ENCODE measurements at regions not wholly inside any gene's neighbourhood (a gene's known extent, or its start where the extent isn't known, plus 50 kb on each side); places are given as distances from the start of the nearest gene placed in this dataset.

GRCh38 chr16:74117798-74118197, 178.8 kb upstream of the PSMD7 start:
- DNase-seq (ENCODE audit: low spot score) = no peak
- Histone ChIP-seq H3K9me3 (ENCODE audit: low read depth) (no peaks in the 10 kb centered on the region), H3K36me3 (replicated peaks; ENCODE audit: insufficient read depth, low read depth) (no peaks in the 10 kb centered on the region), H3K79me2 (no peaks in the 10 kb centered on the region), H3K27ac (no peak overlapping the region), H3K27me3 (no peaks in the 10 kb centered on the region), H3K4me3 (no peak overlapping the region), H4K20me1 (ENCODE audit: insufficient read depth, poor library complexity, severe bottlenecking) (no peaks in the 10 kb centered on the region), H2AFZ (no peak overlapping the region), H3K9me2 (replicated peaks; ENCODE audit: insufficient read depth) (no peaks in the 10 kb centered on the region), H3K4me2 (no peak overlapping the region), H3K4me1 (ENCODE audit: insufficient read depth) (no peaks in the 10 kb centered on the region)
- TF ChIP-seq EZH2phosphoT487 (IDR thresholded peaks at IDR 0.05; ENCODE audit: low read depth, severe bottlenecking, unreplicated experiment) = no peak
- TF ChIP-seq CTCF (IDR thresholded peaks at IDR 0.05; ENCODE audit: poor library complexity) = no peak
- no peak for TF ChIP-seq EZH2 (IDR thresholded peaks at IDR 0.05; ENCODE audit: borderline replicate concordance)
- WGBS (ENCODE audit: low lambda C conversion rate, missing lambda C conversion rate) = 85% methylated on average over 4 of the region's 4 CpGs

GRCh38 chr16:74113545-74113944, 183.1 kb upstream of the PSMD7 start:
- no peak overlapping the region for H3K4me3 ChIP-seq
- H4K20me1 ChIP-seq (ENCODE audit: insufficient read depth, poor library complexity, severe bottlenecking) = no peaks in the 10 kb centered on the region
- H3K9me3 ChIP-seq (ENCODE audit: low read depth) = no peaks in the 10 kb centered on the region
- H3K4me1 ChIP-seq (ENCODE audit: insufficient read depth) = no peaks in the 10 kb centered on the region
- H3K36me3 ChIP-seq (replicated peaks; ENCODE audit: insufficient read depth, low read depth) = no peaks in the 10 kb centered on the region
- no peak overlapping the region for H2AFZ ChIP-seq
- H3K27ac ChIP-seq = no peak overlapping the region
- H3K4me2 ChIP-seq = no peak overlapping the region
- no peak for DNase-seq (ENCODE audit: low spot score)
- no peaks in the 10 kb centered on the region for H3K79me2 ChIP-seq
- H3K27me3 ChIP-seq = no peaks in the 10 kb centered on the region
- WGBS (ENCODE audit: low lambda C conversion rate, missing lambda C conversion rate) = 90% methylated on average over 8 of the region's 8 CpGs
- no peaks in the 10 kb centered on the region for H3K9me2 ChIP-seq (replicated peaks; ENCODE audit: insufficient read depth)
- TF ChIP-seq EZH2phosphoT487 (IDR thresholded peaks at IDR 0.05; ENCODE audit: low read depth, severe bottlenecking, unreplicated experiment) (no peak), EZH2 (IDR thresholded peaks at IDR 0.05; ENCODE audit: borderline replicate concordance) (no peak), CTCF (IDR thresholded peaks at IDR 0.05; ENCODE audit: poor library complexity) (no peak)

GRCh38 chr16:74111456-74111982, 185.1 kb upstream of the PSMD7 start:
- Histone ChIP-seq H3K4me1 (ENCODE audit: insufficient read depth) (no peaks in the 10 kb centered on the region), H4K20me1 (ENCODE audit: insufficient read depth, poor library complexity, severe bottlenecking) (no peaks in the 10 kb centered on the region), H3K9me2 (replicated peaks; ENCODE audit: insufficient read depth) (no peaks in the 10 kb centered on the region), H2AFZ (no peak overlapping the region), H3K36me3 (replicated peaks; ENCODE audit: insufficient read depth, low read depth) (no peaks in the 10 kb centered on the region), H3K9me3 (ENCODE audit: low read depth) (no peaks in the 10 kb centered on the region), H3K4me3 (no peak overlapping the region), H3K4me2 (no peak overlapping the region), H3K27me3 (no peaks in the 10 kb centered on the region), H3K79me2 (no peaks in the 10 kb centered on the region), H3K27ac (no peak overlapping the region)
- WGBS (ENCODE audit: low lambda C conversion rate, missing lambda C conversion rate) = 92% methylated on average over 2 of the region's 2 CpGs
- TF ChIP-seq CTCF (IDR thresholded peaks at IDR 0.05; ENCODE audit: poor library complexity) = no peak
- no peak for TF ChIP-seq EZH2phosphoT487 (IDR thresholded peaks at IDR 0.05; ENCODE audit: low read depth, severe bottlenecking, unreplicated experiment)
- TF ChIP-seq EZH2 (IDR thresholded peaks at IDR 0.05; ENCODE audit: borderline replicate concordance) = no peak
- DNase-seq (ENCODE audit: low spot score) = no peak
